ENCODE measurements at regions not wholly inside any gene's neighbourhood (a gene's known extent, or its start where the extent isn't known, plus 50 kb on each side); places are given as distances from the start of the nearest gene placed in this dataset.
"Not testable (repeated sequence)": the region's sequence is repeated elsewhere in the genome, so short reads cannot be mapped to it uniquely, and the experiment has no call there.

DNA sequence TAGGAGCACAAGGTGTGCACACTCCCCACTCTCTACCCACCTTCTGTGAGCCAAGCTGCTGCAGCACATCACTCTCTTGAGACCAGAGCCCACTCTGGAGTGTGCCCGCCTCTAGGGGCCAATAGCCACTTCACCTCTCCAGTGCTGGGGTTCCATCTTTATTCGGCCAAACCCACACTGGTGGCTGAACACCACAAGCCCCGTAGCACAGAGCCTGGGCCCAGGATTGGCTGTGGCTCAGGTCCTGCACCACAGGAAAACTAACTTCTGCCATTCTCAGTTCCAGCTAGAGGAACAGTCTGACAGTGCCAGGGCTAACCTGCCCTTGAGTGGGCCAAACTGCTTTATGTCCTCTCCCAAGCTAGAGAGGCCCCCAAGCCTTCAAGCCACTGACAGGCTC is 111.0 kb upstream of the TOX3 start (continued):
- TF ChIP-seq ZNF354C (tag by site-specific recombination; IDR thresholded peaks at IDR 0.05; ENCODE audit: borderline replicate concordance, low read depth) (no peak), ZNF76 (tag by site-specific recombination; IDR thresholded peaks at IDR 0.05; ENCODE audit: borderline replicate concordance, low read depth) (no peak), ZNF600 (tag by site-specific recombination; IDR thresholded peaks at IDR 0.05) (no peak), RBAK (tag by site-specific recombination; IDR thresholded peaks at IDR 0.05) (no peak), ZNF658 (tag by site-specific recombination; IDR thresholded peaks at IDR 0.05) (no peak)

GRCh38 chr16:52655916-52656315 is 109.0 kb upstream of the TOX3 start:
- CTCF ChIA-PET; POLR2A ChIA-PET; H3K27ac ChIP-seq (ENCODE audit: extremely low read depth, low read depth, low read length): not testable (repeated sequence)

DNA sequence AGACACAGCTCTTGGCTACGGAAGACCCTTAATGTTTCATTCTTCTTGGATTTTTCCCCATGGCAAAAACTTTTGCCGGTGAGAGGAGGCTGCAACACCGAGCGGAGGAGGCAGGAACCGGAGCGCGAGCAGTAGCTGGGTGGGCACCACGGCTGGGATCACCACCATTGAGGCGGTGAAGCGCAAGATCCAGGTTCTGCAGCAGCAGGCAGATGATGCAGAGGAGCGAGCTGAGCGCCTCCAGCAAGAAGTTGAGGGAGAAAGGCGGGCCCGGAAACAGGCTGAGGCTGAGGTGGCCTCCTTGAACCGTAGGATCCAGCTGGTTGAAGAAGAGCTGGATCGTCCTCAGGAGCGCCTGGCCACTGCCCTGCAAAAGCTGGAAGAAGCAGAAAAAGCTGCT is 108.2 kb upstream of the TOX3 start:
- H3K9me3 ChIP-seq (ENCODE audit: control insufficient read depth, insufficient read depth, low read depth, low read length); H3K4me3 ChIP-seq (ENCODE audit: low read depth, low read length); POLR2A ChIA-PET; H3K4me1 ChIP-seq (ENCODE audit: control insufficient read depth, insufficient read depth, low read length); H3K36me3 ChIP-seq (ENCODE audit: control insufficient read depth in 2 of 2, insufficient read depth in 1 of 2, low read length in 2 of 2); H3K27ac ChIP-seq (ENCODE audit: extremely low read depth, low read depth, low read length): not testable (repeated sequence)
- CTCF ChIA-PET: interaction anchor here (0.6 kb wide), 1 partner anchor 587 kb away, joined by 3 read pairs; no protein-coding TSS in a partner anchor

More at GRCh38 chr16:52655916-52656315, 109.0 kb upstream of the TOX3 start:
- H3K4me1 ChIP-seq (ENCODE audit: control insufficient read depth, insufficient read depth, low read length); H3K9me3 ChIP-seq (ENCODE audit: control insufficient read depth, insufficient read depth, low read depth, low read length); H3K36me3 ChIP-seq (ENCODE audit: control insufficient read depth in 2 of 2, insufficient read depth in 1 of 2, low read length in 2 of 2); H3K4me3 ChIP-seq (ENCODE audit: low read depth, low read length): not testable (repeated sequence)

GRCh38 chr16:52652033-52652432 is 105.1 kb upstream of the TOX3 start:
- Histone ChIP-seq H3K4me1 (ENCODE audit: control insufficient read depth, insufficient read depth, low read length) (no peaks in the 10 kb centered on the region), H3K27ac (ENCODE audit: extremely low read depth, low read depth, low read length) (no peak overlapping the region), H3K4me3 (ENCODE audit: low read depth, low read length) (no peak overlapping the region), H3K9me3 (ENCODE audit: control insufficient read depth, insufficient read depth, low read depth, low read length) (no peaks in the 10 kb centered on the region), H3K36me3 (ENCODE audit: control insufficient read depth in 2 of 2, insufficient read depth in 1 of 2, low read length in 2 of 2) (no peaks in the 10 kb centered on the region)
- CTCF ChIA-PET: no interaction called here
- no peak for TF ChIP-seq ZNF513 (tag by site-specific recombination; IDR thresholded peaks at IDR 0.05)
- no peak for TF ChIP-seq ZNF521 (tag by site-specific recombination; IDR thresholded peaks at IDR 0.05)
- TF ChIP-seq ZNF138 (tag by site-specific recombination; IDR thresholded peaks at IDR 0.05; ENCODE audit: borderline replicate concordance): no peak
- TF ChIP-seq, protein P1, sequence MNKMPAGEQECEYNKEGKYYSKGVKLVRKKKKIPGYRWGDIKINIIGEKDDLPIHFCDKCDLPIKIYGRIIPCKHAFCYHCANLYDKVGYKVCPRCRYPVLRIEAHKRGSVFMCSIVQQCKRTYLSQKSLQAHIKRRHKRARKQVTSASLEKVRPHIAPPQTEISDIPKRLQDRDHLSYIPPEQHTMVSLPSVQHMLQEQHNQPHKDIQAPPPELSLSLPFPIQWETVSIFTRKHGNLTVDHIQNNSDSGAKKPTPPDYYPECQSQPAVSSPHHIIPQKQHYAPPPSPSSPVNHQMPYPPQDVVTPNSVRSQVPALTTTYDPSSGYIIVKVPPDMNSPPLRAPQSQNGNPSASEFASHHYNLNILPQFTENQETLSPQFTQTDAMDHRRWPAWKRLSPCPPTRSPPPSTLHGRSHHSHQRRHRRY (tag by site-specific recombination; IDR thresholded peaks at IDR 0.05): no peak
- TF ChIP-seq ZNF600 (tag by site-specific recombination; IDR thresholded peaks at IDR 0.05): no peak
- TF ChIP-seq ZNF785 (tag by site-specific recombination; IDR thresholded peaks at IDR 0.05): no peak
- TF ChIP-seq ZNF132 (tag by site-specific recombination; IDR thresholded peaks at IDR 0.05; ENCODE audit: borderline replicate concordance): no peak
- POLR2A ChIA-PET: no interaction called here

DNA sequence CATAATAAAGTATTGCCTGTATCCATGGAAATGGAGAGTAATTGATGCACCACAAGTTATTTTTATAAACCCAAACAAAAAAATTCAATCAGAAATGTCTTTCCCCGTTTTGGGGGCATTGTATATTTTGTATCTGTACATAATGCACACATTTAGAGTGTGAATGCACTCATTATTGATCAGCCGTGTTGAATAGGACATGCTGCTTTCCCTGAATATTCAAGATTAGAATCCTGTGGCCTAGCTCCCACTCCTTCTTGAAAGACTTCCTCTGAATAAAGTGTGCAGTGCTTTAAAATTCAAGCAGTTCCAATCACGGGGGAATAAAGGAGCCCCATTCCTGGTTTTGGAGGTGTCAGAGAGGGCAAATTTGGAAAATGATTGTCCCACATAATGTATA is 103.8 kb upstream of the TOX3 start:
- TF ChIP-seq ZNF670 (tag by site-specific recombination; IDR thresholded peaks at IDR 0.05; ENCODE audit: low read depth) (no peak), ZNF391 (tag by site-specific recombination; IDR thresholded peaks at IDR 0.05; ENCODE audit: borderline replicate concordance, low read depth) (no peak), ZNF768 (tag by site-specific recombination; IDR thresholded peaks at IDR 0.05) (no peak)
- Histone ChIP-seq H3K4me1 (ENCODE audit: control insufficient read depth, insufficient read depth, low read length) (no peaks in the 10 kb centered on the region), H3K27ac (ENCODE audit: extremely low read depth, low read depth, low read length) (no peak overlapping the region), H3K9me3 (ENCODE audit: control insufficient read depth, insufficient read depth, low read depth, low read length) (no peaks in the 10 kb centered on the region), H3K4me3 (ENCODE audit: low read depth, low read length) (no peak overlapping the region), H3K36me3 (ENCODE audit: control insufficient read depth in 2 of 2, insufficient read depth in 1 of 2, low read length in 2 of 2) (no peaks in the 10 kb centered on the region)
- ChIA-PET POLR2A (no interaction called here), CTCF (no interaction called here)

Measured in HEK293 (cell line).